Liver (tissue), 3 donors: ENCODE measurements at regions not wholly inside any gene's neighbourhood (a gene's known extent, or its start where the extent isn't known, plus 50 kb on each side); places are given as distances from the start of the nearest gene placed in this dataset.

Experiments used
- EGR1 ChIP-seq, 2 donors: IDR thresholded peaks; 2 replicates each; pipeline ENCODE4 v1.6.1; 2016 to 2018; ENCODE audit warnings: antibody characterized with exemption in 2 of 2, low read depth in 2 of 2
- TF ChIP-seq, protein P1 (sequence below): fragments of 150-350 bp; IDR thresholded peaks from 2 replicates; pipeline ENCODE4 v1.5.1; 2017; ENCODE audit warnings: improper control_type of control experiment, low read depth, low read length; ENCODE audit not compliant: missing input control
- donor health status: healthy.
- donor health status: healthy.

DNA sequence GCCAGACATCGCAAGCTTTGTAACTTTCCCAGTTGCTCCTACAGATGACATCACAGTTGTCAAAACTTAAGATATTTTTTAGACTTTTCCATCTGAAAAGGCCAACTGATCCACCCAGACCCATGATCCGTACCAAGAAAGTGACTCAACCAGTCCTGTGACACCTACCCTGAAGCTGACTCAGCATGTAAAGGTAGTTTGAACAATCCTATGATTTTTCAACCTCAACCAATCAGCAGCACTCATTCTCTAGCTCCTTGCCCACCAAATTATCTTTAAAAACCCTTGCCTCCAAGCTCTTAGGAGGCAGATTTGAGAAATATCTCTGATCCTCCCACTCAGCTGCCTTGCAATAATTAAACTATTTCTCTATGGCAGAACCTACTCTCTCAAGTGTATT is 1686.7 kb upstream of the LRRTM1 start:
- no peak for TF ChIP-seq EGR1 (IDR thresholded peaks at IDR 0.05; ENCODE audit: low read depth in 2 of 2)
- TF ChIP-seq, protein P1, sequence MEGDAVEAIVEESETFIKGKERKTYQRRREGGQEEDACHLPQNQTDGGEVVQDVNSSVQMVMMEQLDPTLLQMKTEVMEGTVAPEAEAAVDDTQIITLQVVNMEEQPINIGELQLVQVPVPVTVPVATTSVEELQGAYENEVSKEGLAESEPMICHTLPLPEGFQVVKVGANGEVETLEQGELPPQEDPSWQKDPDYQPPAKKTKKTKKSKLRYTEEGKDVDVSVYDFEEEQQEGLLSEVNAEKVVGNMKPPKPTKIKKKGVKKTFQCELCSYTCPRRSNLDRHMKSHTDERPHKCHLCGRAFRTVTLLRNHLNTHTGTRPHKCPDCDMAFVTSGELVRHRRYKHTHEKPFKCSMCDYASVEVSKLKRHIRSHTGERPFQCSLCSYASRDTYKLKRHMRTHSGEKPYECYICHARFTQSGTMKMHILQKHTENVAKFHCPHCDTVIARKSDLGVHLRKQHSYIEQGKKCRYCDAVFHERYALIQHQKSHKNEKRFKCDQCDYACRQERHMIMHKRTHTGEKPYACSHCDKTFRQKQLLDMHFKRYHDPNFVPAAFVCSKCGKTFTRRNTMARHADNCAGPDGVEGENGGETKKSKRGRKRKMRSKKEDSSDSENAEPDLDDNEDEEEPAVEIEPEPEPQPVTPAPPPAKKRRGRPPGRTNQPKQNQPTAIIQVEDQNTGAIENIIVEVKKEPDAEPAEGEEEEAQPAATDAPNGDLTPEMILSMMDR: no peak
